HepG2 (cell line): ENCODE measurements at regions not wholly inside any gene's neighbourhood (a gene's known extent, or its start where the extent isn't known, plus 50 kb on each side); places are given as distances from the start of the nearest gene placed in this dataset.

Source experiments
- ATAC-seq: fragments of 200-7000 bp; cut with Tn5 transposase; 3 replicates; pipeline ENCODE4 v1.9.1; 2020; ENCODE audit warnings: mild to moderate bottlenecking, moderate library complexity
- BruUV-seq: library from RNA; stranded (reverse); fragments of 400-500 nt; replicated peaks from 2 replicates; lab custom pipeline; 2021; lab: Mats Ljungman, UMichigan
- CTCF ChIA-PET: fragments of 300-600 bp; formaldehyde crosslinking; extraction: SDS; loops from one replicate; lab custom pipeline; 2021; ENCODE audit warnings: low total read pairs, inconsistent platforms, low intra/inter-chr PET ratio; lab: Yijun Ruan, JAX
- POLR2A ChIA-PET: fragments of 350-600 bp; sonication (Branson Sonifier 250); formaldehyde crosslinking; loops from one replicate; lab custom pipeline; 2020; ENCODE audit warnings: antibody characterized with exemption, inconsistent platforms; lab: Yijun Ruan, JAX
- DNase-seq: peaks from one replicate; pipeline ENCODE4 v3.0.0-alpha.2; 2015; ENCODE audit warnings: low spot score
- FAIRE-seq: peaks from 3 replicates; lab custom pipeline; 2011; peaks lifted over from hg19 to GRCh38; lab: Jason Lieb, UNC
- H2AFZ ChIP-seq: one replicate; pipeline ENCODE4 v1.6.1; 2011; ENCODE audit warnings: low read length, inconsistent platforms
- H3K27ac ChIP-seq: fragments of 300-600 bp; 3 replicates; pipeline ENCODE4 v1.8.0; 2011; ENCODE audit warnings: mixed run types, mild to moderate bottlenecking, mixed read lengths, low read length, inconsistent platforms; ENCODE audit not compliant: insufficient read depth; ENCODE audit errors: extremely low read length
- H3K27me3 ChIP-seq, 2 experiments: fragments of 200-600 bp in 1 of 2; 2 replicates in 1 of 2; 3 replicates in 1 of 2; pipeline versions ENCODE4 v1.6.0 to v1.8.0; 2011; ENCODE audit warnings: low read length in 2 of 2, mild to moderate bottlenecking in 2 of 2, moderate library complexity in 2 of 2, inconsistent platforms in 1 of 2; ENCODE audit not compliant: insufficient read depth in 2 of 2, control insufficient read depth in 1 of 2
- H3K36me3 ChIP-seq, 2 experiments: fragments of 200-600 bp in 1 of 2; replicated peaks in 1 of 2; 2 replicates in 1 of 2; 3 replicates in 1 of 2; pipeline versions ENCODE4 v1.5.1 to v1.8.0; 2011; ENCODE audit warnings: low read length in 2 of 2, inconsistent platforms in 1 of 2; ENCODE audit not compliant: insufficient read depth in 2 of 2, control insufficient read depth in 1 of 2
- H3K4me1 ChIP-seq: 2 replicates; pipeline ENCODE4 v1.5.1; 2012; ENCODE audit warnings: low read length, inconsistent platforms; ENCODE audit not compliant: insufficient read depth
- H3K4me2 ChIP-seq: 2 replicates; pipeline ENCODE4 v1.6.0; 2011; ENCODE audit warnings: low read depth, low read length, inconsistent platforms
- H3K4me3 ChIP-seq, 3 experiments: fragments of 200-600 bp in 1 of 3; sonication (generic), shearing (Covaris generic) in 1 of 3; replicated peaks in 1 of 3; 2 replicates each; pipeline ENCODE4 v1.5.1; 2011 to 2016; ENCODE audit warnings: low read length in 3 of 3, inconsistent platforms in 2 of 3, low read depth in 2 of 3, mild to moderate bottlenecking in 2 of 3, control low read depth in 1 of 3, mixed read lengths in 1 of 3; ENCODE audit not compliant: insufficient read depth in 1 of 3
- H3K79me2 ChIP-seq: one replicate; pipeline ENCODE4 v1.6.1; 2011; ENCODE audit warnings: low read length, inconsistent platforms; ENCODE audit not compliant: insufficient read depth
- H3K9ac ChIP-seq: 2 replicates; pipeline ENCODE4 v1.6.0; 2011; ENCODE audit warnings: mild to moderate bottlenecking, low read depth, low read length, inconsistent platforms; ENCODE audit not compliant: insufficient read depth
- H3K9me3 ChIP-seq: 2 replicates; pipeline ENCODE4 v1.5.1; 2012; ENCODE audit warnings: mild to moderate bottlenecking, low read length
- H4K20me1 ChIP-seq: 2 replicates; pipeline ENCODE4 v1.6.0; 2011; ENCODE audit warnings: inconsistent platforms, mild to moderate bottlenecking, low read length, moderate library complexity; ENCODE audit not compliant: insufficient read depth
- ARNT ChIP-seq: fragments of 450-650 bp; IDR thresholded peaks from 2 replicates; pipeline ENCODE4 v1.6.1; 2017
- KLF16 ChIP-seq, 2 experiments: sonication (generic) in 1 of 2; formaldehyde crosslinking in 1 of 2; IDR thresholded peaks; 2 replicates each; pipeline versions ENCODE4 v1.6.1 to v1.8.0; 2016 to 2023; ENCODE audit warnings: missing genetic modification reagents in 2 of 2, missing compliant biosample characterization in 1 of 2
- MAF1 ChIP-seq: sonication (generic); formaldehyde crosslinking; IDR thresholded peaks from 2 replicates; pipeline ENCODE4 v1.5.0; 2020; ENCODE audit warnings: missing genetic modification reagents, borderline replicate concordance
- MED1 ChIP-seq: sonication (generic); formaldehyde crosslinking; IDR thresholded peaks from 2 replicates; pipeline ENCODE4 v1.4.0; 2020; ENCODE audit warnings: missing genetic modification reagents
- RAD21 ChIP-seq: fragments of 450-650 bp; formaldehyde crosslinking; IDR thresholded peaks from 2 replicates; pipeline ENCODE4 v1.5.0; 2020; ENCODE audit warnings: mild to moderate bottlenecking
- SCMH1 ChIP-seq: sonication (generic); formaldehyde crosslinking; IDR thresholded peaks from 2 replicates; pipeline ENCODE4 v1.9.0; 2021; ENCODE audit warnings: missing genetic modification reagents, mild to moderate bottlenecking, borderline replicate concordance
- WGBS: methylation state at CpG from one replicate; pipeline ENCODE4 v1.1.6; 2017; ENCODE audit warnings: low lambda C conversion rate; 5-methylcytosine and 5-hydroxymethylcytosine counted together
- in situ Hi-C: cut with HindIII; loops from 2 replicates; pipeline ENCODE4 v1.10.0; 2017; ENCODE audit warnings: low pct_unique_long_range_greater_than_20kb; ENCODE audit not compliant: extremely low pct_ligation_motif_present
- intact Hi-C: fragments of 100-400 bp; cut with micrococcal nuclease; formaldehyde crosslinking; loops from one replicate; pipeline ENCODE4 v1.10.0; 2022; ENCODE audit not compliant: unreplicated experiment
- TF ChIP-seq, protein P1 (sequence below): sonication (generic); formaldehyde crosslinking; IDR thresholded peaks from 2 replicates; pipeline ENCODE4 v1.4.0; 2020; ENCODE audit warnings: missing genetic modification reagents

DNA sequence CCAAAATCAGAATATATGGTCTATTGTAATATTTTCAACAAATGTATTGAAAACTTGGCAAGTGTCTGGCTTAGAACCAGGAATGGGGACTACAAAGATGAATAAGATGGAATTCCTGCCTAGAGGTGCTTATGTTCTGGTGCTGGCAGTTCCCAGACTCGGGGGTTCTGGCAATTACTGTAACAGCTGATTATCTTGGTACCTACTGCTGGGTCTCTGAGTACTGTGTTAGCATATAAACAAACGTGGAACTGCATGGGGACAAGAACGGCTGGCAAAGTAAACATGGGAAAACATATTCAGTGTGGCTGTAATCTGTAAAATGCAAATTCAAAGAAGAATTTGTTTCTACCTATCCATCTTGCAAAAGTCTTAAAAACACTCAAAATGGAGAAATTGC is 89.9 kb downstream of the SLC24A2 start:
- Histone ChIP-seq H2AFZ (no peak overlapping the region), H4K20me1 (no peaks in the 10 kb centered on the region), H3K27me3 (no peaks in the 10 kb centered on the region), H3K9ac (no peak overlapping the region), H3K9me3 (no peaks in the 10 kb centered on the region), H3K36me3 (no peaks in the 10 kb centered on the region), H3K4me2 (no peak overlapping the region), H3K79me2 (no peaks in the 10 kb centered on the region), H3K4me1 (no peaks in the 10 kb centered on the region), H3K4me3 (no peak overlapping the region), H3K27ac (no peak overlapping the region)
- TF ChIP-seq RAD21 (CRISPR knock-in tag): no peak
- no peak for TF ChIP-seq KLF16 (CRISPR knock-in tag; IDR thresholded peaks at IDR 0.05)
- TF ChIP-seq MED1 (CRISPR knock-in tag): no peak
- in situ Hi-C loops (no loop called here), intact Hi-C loops (no loop called here)
- ChIA-PET POLR2A (no interaction called here), CTCF (no interaction called here)
- BruUV-seq: no TSS peak
- no peak for ATAC-seq
- 0% methylated on average over 3 of the region's 3 CpGs for WGBS
- DNase-seq: no peak
- no peak for FAIRE-seq

DNA sequence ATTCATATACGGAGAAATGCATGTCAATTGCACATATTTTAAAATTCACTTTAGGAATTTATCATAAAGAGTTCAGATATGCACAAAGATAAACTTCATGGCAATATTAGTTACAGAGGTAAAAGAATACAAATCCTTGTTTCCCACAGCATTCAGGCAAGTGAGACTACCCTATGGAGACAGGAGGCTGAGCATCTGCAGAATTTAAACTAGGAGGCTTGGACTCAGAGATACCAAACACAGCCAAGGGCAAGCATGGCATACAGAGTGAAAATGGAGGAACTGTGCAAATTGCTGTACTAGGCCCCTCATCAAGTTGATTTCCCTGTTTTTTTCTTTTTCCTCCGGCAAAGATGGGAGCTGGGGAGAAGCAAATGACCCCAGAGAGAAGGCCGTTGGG is 94.2 kb downstream of the SLC24A2 start:
- Histone ChIP-seq H3K4me2 (no peak overlapping the region), H2AFZ (no peak overlapping the region), H3K27ac (no peak overlapping the region), H3K9me3 (no peaks in the 10 kb centered on the region), H3K4me1 (no peaks in the 10 kb centered on the region), H3K79me2 (no peaks in the 10 kb centered on the region), H3K9ac (no peak overlapping the region), H4K20me1 (no peaks in the 10 kb centered on the region), H3K4me3 (no peak overlapping the region), H3K27me3 (no peaks in the 10 kb centered on the region), H3K36me3 (no peaks in the 10 kb centered on the region)
- in situ Hi-C loops: no loop called here
- 32% methylated on average over 3 of the region's 3 CpGs for WGBS
- ATAC-seq (no peak), DNase-seq (no peak), FAIRE-seq (no peak)
- intact Hi-C loops: no loop called here
- ChIA-PET CTCF (no interaction called here), POLR2A (no interaction called here)
- no TSS peak for BruUV-seq
- TF ChIP-seq ARNT (no peak), MAF1 (CRISPR knock-in tag) (no peak), SCMH1 (CRISPR knock-in tag) (no peak)
- TF ChIP-seq, protein P1, sequence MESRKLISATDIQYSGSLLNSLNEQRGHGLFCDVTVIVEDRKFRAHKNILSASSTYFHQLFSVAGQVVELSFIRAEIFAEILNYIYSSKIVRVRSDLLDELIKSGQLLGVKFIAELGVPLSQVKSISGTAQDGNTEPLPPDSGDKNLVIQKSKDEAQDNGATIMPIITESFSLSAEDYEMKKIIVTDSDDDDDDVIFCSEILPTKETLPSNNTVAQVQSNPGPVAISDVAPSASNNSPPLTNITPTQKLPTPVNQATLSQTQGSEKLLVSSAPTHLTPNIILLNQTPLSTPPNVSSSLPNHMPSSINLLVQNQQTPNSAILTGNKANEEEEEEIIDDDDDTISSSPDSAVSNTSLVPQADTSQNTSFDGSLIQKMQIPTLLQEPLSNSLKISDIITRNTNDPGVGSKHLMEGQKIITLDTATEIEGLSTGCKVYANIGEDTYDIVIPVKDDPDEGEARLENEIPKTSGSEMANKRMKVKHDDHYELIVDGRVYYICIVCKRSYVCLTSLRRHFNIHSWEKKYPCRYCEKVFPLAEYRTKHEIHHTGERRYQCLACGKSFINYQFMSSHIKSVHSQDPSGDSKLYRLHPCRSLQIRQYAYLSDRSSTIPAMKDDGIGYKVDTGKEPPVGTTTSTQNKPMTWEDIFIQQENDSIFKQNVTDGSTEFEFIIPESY (CRISPR knock-in tag): no peak
